22Rv1 (cell line): ENCODE measurements at regions not wholly inside any gene's neighbourhood (a gene's known extent, or its start where the extent isn't known, plus 50 kb on each side); places are given as distances from the start of the nearest gene placed in this dataset.

Source experiments
- CTCF ChIP-seq: fragments of 450-650 bp; IDR thresholded peaks from 2 replicates; pipeline ENCODE4 v1.5.1; 2017; ENCODE audit warnings: mild to moderate bottlenecking
- ZFX ChIP-seq: fragments of 450-650 bp; IDR thresholded peaks from 2 replicates; pipeline ENCODE4 v1.6.1; 2017; ENCODE audit warnings: antibody characterized with exemption, borderline replicate concordance

GRCh38 chrX:38864165-38864564, 62.9 kb downstream of the MID1IP1 start:
- TF ChIP-seq CTCF = no peak
- TF ChIP-seq ZFX = no peak
